HCT116 (cell line): ENCODE measurements at regions not wholly inside any gene's neighbourhood (a gene's known extent, or its start where the extent isn't known, plus 50 kb on each side); places are given as distances from the start of the nearest gene placed in this dataset.

ENCODE experiments used
- ATAC-seq: fragments of 200-7000 bp; cut with Tn5 transposase; 2 replicates; pipeline ENCODE4 v1.9.1; 2020; ENCODE audit warnings: mild to moderate bottlenecking, moderate library complexity
- BruUV-seq: library from RNA; stranded (reverse); fragments of 400-500 nt; replicated peaks from 2 replicates; lab custom pipeline; 2021; lab: Mats Ljungman, UMichigan
- CTCF ChIA-PET: fragments of 300-600 bp; sonication (Branson Sonifier 250); formaldehyde crosslinking; loops from one replicate; lab custom pipeline; 2021; ENCODE audit warnings: antibody characterized with exemption; lab: Charles Lee
- POLR2A ChIA-PET: fragments of 300-600, 350-600 bp; sonication (Branson Sonifier 250); formaldehyde crosslinking; loops from one replicate; lab custom pipeline; 2021; ENCODE audit warnings: antibody characterized with exemption; lab: Charles Lee
- RAD21 ChIA-PET, 2 experiments: fragments of 300-600 bp; sonication (Branson Sonifier 250); formaldehyde crosslinking; loops; one replicate each; lab custom pipeline; 2023; ENCODE audit warnings: low total read pairs in 2 of 2; ENCODE audit not compliant: uncharacterized antibody in 2 of 2, unreplicated experiment in 2 of 2, low non-redundant PET in 1 of 2; lab: Charles Lee
- DNase-seq: peaks from one replicate; pipeline ENCODE4 v3.0.0-alpha.2; 2010; ENCODE audit warnings: low read depth, low spot score
- H2AFZ ChIP-seq: fragments of 200-600 bp; shearing (Covaris generic), sonication (generic); 2 replicates; pipeline ENCODE4 v1.6.1; 2017; ENCODE audit warnings: low read depth, mixed run types, mixed read lengths, antibody characterized with exemption, low read length; ENCODE audit not compliant: poor library complexity, severe bottlenecking
- H3K27ac ChIP-seq: 2 replicates; pipeline ENCODE4 v1.5.1; 2012; ENCODE audit warnings: low read depth, low read length
- H3K27me3 ChIP-seq: fragments of 200-600 bp; sonication (generic); 2 replicates; pipeline ENCODE4 v1.6.1; 2016; ENCODE audit warnings: mixed run types, low read length, mixed read lengths; ENCODE audit not compliant: insufficient read depth
- H3K36me3 ChIP-seq, 2 experiments: fragments of 200-500 bp in 1 of 2; fragments of 200-600 bp in 1 of 2; sonication (Bioruptor generic) in 1 of 2; sonication (generic) in 1 of 2; 2 replicates each; pipeline versions ENCODE4 v1.5.1 to v1.6.1; 2014 to 2016; ENCODE audit warnings: low read length in 2 of 2, inconsistent platforms in 1 of 2, mixed read lengths in 1 of 2, mixed run types in 1 of 2; ENCODE audit not compliant: insufficient read depth in 2 of 2, control insufficient read depth in 1 of 2
- H3K4me1 ChIP-seq, 2 experiments: fragments of 200-600 bp in 1 of 2; sonication (generic) in 1 of 2; 2 replicates each; pipeline versions ENCODE4 v1.5.1 to v1.6.1; 2012 to 2017; ENCODE audit warnings: low read length in 2 of 2, inconsistent platforms in 1 of 2, mild to moderate bottlenecking in 1 of 2, mixed read lengths in 1 of 2, mixed run types in 1 of 2, moderate library complexity in 1 of 2; ENCODE audit not compliant: insufficient read depth in 2 of 2, control insufficient read depth in 1 of 2
- H3K4me2 ChIP-seq: fragments of 200-600 bp; sonication (generic); 2 replicates; pipeline ENCODE4 v1.6.1; 2017; ENCODE audit warnings: mixed run types, low read length, mixed read lengths
- H3K4me3 ChIP-seq, 2 experiments: fragments of 200-600 bp in 1 of 2; sonication (generic) in 1 of 2; replicated peaks in 1 of 2; 2 replicates each; pipeline ENCODE4 v1.5.1; 2011 to 2016; ENCODE audit warnings: low read length in 2 of 2, control low read depth in 1 of 2, low read depth in 1 of 2, mild to moderate bottlenecking in 1 of 2, mixed read lengths in 1 of 2, mixed run types in 1 of 2
- H3K79me2 ChIP-seq: fragments of 200-600 bp; sonication (generic); 2 replicates; pipeline ENCODE4 v1.6.1; 2017; ENCODE audit warnings: mild to moderate bottlenecking, mixed run types, low read length, moderate library complexity, mixed read lengths; ENCODE audit not compliant: insufficient read depth
- H3K9ac ChIP-seq: fragments of 200-600 bp; sonication (generic); 2 replicates; pipeline ENCODE4 v1.6.1; 2016; ENCODE audit warnings: low read length, mixed read lengths
- H3K9me2 ChIP-seq: fragments of 200-600 bp; sonication (generic), shearing (Covaris generic); 2 replicates; pipeline ENCODE4 v1.6.1; 2017; ENCODE audit warnings: mixed run types, mild to moderate bottlenecking, moderate library complexity; ENCODE audit not compliant: insufficient read depth
- H3K9me3 ChIP-seq, 2 experiments: fragments of 200-500 bp in 1 of 2; fragments of 200-600 bp in 1 of 2; sonication (Bioruptor generic) in 1 of 2; sonication (generic) in 1 of 2; 2 replicates each; pipeline ENCODE4 v1.6.1; 2014 to 2017; ENCODE audit warnings: low read length in 2 of 2, mixed read lengths in 2 of 2, inconsistent platforms in 1 of 2, low read depth in 1 of 2, mild to moderate bottlenecking in 1 of 2, mixed run types in 1 of 2, moderate library complexity in 1 of 2; ENCODE audit not compliant: control insufficient read depth in 1 of 2, insufficient read depth in 1 of 2
- H4K20me1 ChIP-seq: fragments of 200-600 bp; sonication (generic), shearing (Covaris generic); 2 replicates; pipeline ENCODE4 v1.6.1; 2017; ENCODE audit warnings: mixed run types, mild to moderate bottlenecking, moderate library complexity; ENCODE audit not compliant: insufficient read depth
- CBX3 ChIP-seq: IDR thresholded peaks from 2 replicates; pipeline ENCODE4 v1.6.1; 2012; ENCODE audit warnings: low read depth
- EZH2 ChIP-seq: fragments of 200-600 bp; sonication (generic); IDR thresholded peaks from 2 replicates; pipeline ENCODE4 v1.6.1; 2017; ENCODE audit warnings: antibody characterized with exemption, mixed run types
- POLR2A ChIP-seq: IDR thresholded peaks from 2 replicates; pipeline ENCODE4 v1.7.0; 2011; ENCODE audit warnings: borderline replicate concordance; ENCODE audit not compliant: insufficient read depth, insufficient read length; ENCODE audit errors: extremely low read depth
- POLR2AphosphoS5 ChIP-seq: IDR thresholded peaks from 2 replicates; pipeline ENCODE4 v1.6.1; 2011; ENCODE audit warnings: mild to moderate bottlenecking, low read depth, low read length, moderate library complexity
- RAD21 ChIP-seq: IDR thresholded peaks from 2 replicates; pipeline ENCODE4 v1.6.1; 2012; ENCODE audit warnings: low read depth, mild to moderate bottlenecking
- SIN3A ChIP-seq: IDR thresholded peaks from 2 replicates; pipeline ENCODE4 v1.6.1; 2012; ENCODE audit warnings: low read depth
- SRF ChIP-seq: IDR thresholded peaks from 2 replicates; pipeline ENCODE4 v1.6.1; 2012; ENCODE audit warnings: low read depth
- YY1 ChIP-seq: IDR thresholded peaks from 2 replicates; pipeline ENCODE4 v1.6.1; 2011; ENCODE audit warnings: low read length, low read depth, moderate library complexity, mild to moderate bottlenecking; ENCODE audit not compliant: insufficient replicate concordance; ENCODE audit errors: extremely low read depth
- ZBTB33 ChIP-seq: IDR thresholded peaks from 2 replicates; pipeline ENCODE4 v1.6.1; 2011; ENCODE audit warnings: mild to moderate bottlenecking, low read length, moderate library complexity; ENCODE audit not compliant: insufficient replicate concordance; ENCODE audit errors: extremely low read depth
- ZFX ChIP-seq: fragments of 450-650 bp; IDR thresholded peaks from 2 replicates; pipeline ENCODE4 v1.6.1; 2017
- ZNF274 ChIP-seq: fragments of 200-500 bp; sonication (Bioruptor generic); IDR thresholded peaks from 2 replicates; pipeline ENCODE4 v1.6.1; 2014; ENCODE audit warnings: mild to moderate bottlenecking, low read depth, low read length, inconsistent platforms
- intact Hi-C: fragments of 100-400 bp; cut with micrococcal nuclease; formaldehyde crosslinking; loops from 2 replicates; pipeline ENCODE4 v1.10.0; 2022
- TF ChIP-seq, protein P1 (sequence below), 3 experiments: fragments of 200-600 bp in 1 of 3; sonication (generic) in 1 of 3; IDR thresholded peaks in 2 of 3; conservative IDR thresholded peaks in 1 of 3; 2 replicates each; pipeline ENCODE4 v1.5.1; 2012 to 2017; ENCODE audit warnings: low read depth in 2 of 3, low read length in 2 of 3, antibody characterized with exemption in 1 of 3, borderline replicate concordance in 1 of 3, control low read depth in 1 of 3, mild to moderate bottlenecking in 1 of 3, mixed read lengths in 1 of 3, mixed run types in 1 of 3, moderate library complexity in 1 of 3; ENCODE audit not compliant: insufficient read depth in 1 of 3

DNA sequence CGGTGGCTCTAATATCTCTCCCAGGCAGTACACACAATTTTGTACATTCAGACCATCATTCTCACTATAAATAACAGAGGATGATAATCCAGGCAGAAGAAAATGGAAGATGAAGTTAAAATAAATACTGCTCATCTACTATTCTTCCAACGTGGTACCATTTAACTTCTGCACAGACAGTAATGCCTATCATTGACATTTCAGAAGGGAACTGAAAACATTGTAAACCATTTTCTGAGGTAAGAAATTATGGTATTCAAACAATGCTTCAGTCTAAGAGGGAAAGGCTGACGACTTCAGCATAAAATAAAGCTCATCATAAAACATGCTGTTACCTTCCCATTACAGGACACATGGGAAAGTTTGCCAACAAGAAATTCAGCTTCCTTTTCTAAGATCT lies 814.4 kb downstream of the NR4A2 start (continued):
- TF ChIP-seq, protein P1, sequence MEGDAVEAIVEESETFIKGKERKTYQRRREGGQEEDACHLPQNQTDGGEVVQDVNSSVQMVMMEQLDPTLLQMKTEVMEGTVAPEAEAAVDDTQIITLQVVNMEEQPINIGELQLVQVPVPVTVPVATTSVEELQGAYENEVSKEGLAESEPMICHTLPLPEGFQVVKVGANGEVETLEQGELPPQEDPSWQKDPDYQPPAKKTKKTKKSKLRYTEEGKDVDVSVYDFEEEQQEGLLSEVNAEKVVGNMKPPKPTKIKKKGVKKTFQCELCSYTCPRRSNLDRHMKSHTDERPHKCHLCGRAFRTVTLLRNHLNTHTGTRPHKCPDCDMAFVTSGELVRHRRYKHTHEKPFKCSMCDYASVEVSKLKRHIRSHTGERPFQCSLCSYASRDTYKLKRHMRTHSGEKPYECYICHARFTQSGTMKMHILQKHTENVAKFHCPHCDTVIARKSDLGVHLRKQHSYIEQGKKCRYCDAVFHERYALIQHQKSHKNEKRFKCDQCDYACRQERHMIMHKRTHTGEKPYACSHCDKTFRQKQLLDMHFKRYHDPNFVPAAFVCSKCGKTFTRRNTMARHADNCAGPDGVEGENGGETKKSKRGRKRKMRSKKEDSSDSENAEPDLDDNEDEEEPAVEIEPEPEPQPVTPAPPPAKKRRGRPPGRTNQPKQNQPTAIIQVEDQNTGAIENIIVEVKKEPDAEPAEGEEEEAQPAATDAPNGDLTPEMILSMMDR (IDR thresholded peaks at IDR 0.05 in 2 of 3, conservative IDR thresholded peaks at IDR 0.05 in 1 of 3; ENCODE audit: borderline replicate concordance in 1 of 3, insufficient read depth in 1 of 3, low read depth in 2 of 3, low read length in 2 of 3): no peak
- TF ChIP-seq ZBTB33 (no peak), SIN3A (no peak), SRF (no peak), CBX3 (no peak)

- Histone ChIP-seq H3K36me3 (no peaks in the 10 kb centered on the region), H2AFZ (no peak overlapping the region), H3K4me3 (no peak overlapping the region), H3K4me1 (no peaks in the 10 kb centered on the region), H3K9ac (no peak overlapping the region), H3K9me2 (no peaks in the 10 kb centered on the region), H3K27me3 (no peaks in the 10 kb centered on the region), H4K20me1 (no peaks in the 10 kb centered on the region), H3K9me3 (no peaks in the 10 kb centered on the region), H3K79me2 (no peaks in the 10 kb centered on the region), H3K27ac (no peak overlapping the region), H3K4me2 (no peak overlapping the region)
- DNase-seq (no peak), ATAC-seq (no peak)
- no peak for TF ChIP-seq POLR2A
- TF ChIP-seq ZFX: no peak
- TF ChIP-seq RAD21: no peak
- TF ChIP-seq ZNF274: no peak
- TF ChIP-seq EZH2: no peak
- no peak for TF ChIP-seq YY1
- TF ChIP-seq POLR2AphosphoS5: no peak
- TF ChIP-seq SRF: no peak
- no TSS peak for BruUV-seq
- intact Hi-C loops: no loop called here
- CTCF ChIA-PET: interaction anchor here (2.0 kb wide), 1 partner anchor 140 kb away, joined by 5 read pairs; no protein-coding TSS in a partner anchor
- RAD21 ChIA-PET: no interaction called here
- POLR2A ChIA-PET: no interaction called here
These were observed 815.2 kb downstream of the NR4A2 start for GRCh38 chr2:155517362-155517761.
